ENCODE measurements at regions not wholly inside any gene's neighbourhood (a gene's known extent, or its start where the extent isn't known, plus 50 kb on each side); places are given as distances from the start of the nearest gene placed in this dataset.

DNA sequence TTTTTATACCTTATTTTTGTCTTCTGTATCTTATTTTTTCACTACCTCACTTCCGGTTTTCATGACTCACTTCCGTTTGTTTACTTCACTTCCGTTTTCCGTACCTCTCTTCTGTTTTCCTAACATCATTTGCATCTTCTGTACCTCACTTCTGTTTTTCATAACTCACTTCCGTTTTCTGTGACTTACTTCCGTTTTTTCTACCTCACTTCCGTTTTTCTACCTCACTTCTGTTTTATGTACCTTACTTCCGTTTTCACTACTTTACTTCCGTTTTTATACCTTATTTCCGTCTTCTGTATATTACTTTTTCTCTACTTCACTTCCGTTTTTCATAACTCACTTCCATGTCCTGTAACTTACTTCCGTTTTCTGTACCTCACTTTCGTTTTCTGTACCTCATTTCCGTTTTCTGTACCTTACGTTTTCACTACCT is 492.5 kb upstream of the AKR1E2 start (continued):
- TF ChIP-seq, protein P1, sequence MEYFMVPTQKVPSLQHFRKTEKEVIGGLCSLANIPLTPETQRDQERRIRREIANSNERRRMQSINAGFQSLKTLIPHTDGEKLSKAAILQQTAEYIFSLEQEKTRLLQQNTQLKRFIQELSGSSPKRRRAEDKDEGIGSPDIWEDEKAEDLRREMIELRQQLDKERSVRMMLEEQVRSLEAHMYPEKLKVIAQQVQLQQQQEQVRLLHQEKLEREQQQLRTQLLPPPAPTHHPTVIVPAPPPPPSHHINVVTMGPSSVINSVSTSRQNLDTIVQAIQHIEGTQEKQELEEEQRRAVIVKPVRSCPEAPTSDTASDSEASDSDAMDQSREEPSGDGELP (CRISPR knock-in tag; IDR thresholded peaks at IDR 0.05; ENCODE audit: borderline replicate concordance) = no peak
- peak; percentile 60 for TF ChIP-seq FOSL1 (tag; conservative IDR thresholded peaks at IDR 0.05)
- no peak for TF ChIP-seq MCM3 (IDR thresholded peaks at IDR 0.05)
- TF ChIP-seq KLF16 (IDR thresholded peaks at IDR 0.05) = no peak
- TF ChIP-seq, protein P2, sequence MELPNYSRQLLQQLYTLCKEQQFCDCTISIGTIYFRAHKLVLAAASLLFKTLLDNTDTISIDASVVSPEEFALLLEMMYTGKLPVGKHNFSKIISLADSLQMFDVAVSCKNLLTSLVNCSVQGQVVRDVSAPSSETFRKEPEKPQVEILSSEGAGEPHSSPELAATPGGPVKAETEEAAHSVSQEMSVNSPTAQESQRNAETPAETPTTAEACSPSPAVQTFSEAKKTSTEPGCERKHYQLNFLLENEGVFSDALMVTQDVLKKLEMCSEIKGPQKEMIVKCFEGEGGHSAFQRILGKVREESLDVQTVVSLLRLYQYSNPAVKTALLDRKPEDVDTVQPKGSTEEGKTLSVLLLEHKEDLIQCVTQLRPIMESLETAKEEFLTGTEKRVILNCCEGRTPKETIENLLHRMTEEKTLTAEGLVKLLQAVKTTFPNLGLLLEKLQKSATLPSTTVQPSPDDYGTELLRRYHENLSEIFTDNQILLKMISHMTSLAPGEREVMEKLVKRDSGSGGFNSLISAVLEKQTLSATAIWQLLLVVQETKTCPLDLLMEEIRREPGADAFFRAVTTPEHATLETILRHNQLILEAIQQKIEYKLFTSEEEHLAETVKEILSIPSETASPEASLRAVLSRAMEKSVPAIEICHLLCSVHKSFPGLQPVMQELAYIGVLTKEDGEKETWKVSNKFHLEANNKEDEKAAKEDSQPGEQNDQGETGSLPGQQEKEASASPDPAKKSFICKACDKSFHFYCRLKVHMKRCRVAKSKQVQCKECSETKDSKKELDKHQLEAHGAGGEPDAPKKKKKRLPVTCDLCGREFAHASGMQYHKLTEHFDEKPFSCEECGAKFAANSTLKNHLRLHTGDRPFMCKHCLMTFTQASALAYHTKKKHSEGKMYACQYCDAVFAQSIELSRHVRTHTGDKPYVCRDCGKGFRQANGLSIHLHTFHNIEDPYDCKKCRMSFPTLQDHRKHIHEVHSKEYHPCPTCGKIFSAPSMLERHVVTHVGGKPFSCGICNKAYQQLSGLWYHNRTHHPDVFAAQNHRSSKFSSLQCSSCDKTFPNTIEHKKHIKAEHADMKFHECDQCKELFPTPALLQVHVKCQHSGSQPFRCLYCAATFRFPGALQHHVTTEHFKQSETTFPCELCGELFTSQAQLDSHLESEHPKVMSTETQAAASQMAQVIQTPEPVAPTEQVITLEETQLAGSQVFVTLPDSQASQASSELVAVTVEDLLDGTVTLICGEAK (IDR thresholded peaks at IDR 0.05) = peak; percentile 92
- TF ChIP-seq, protein P2 (CRISPR knock-in tag; IDR thresholded peaks at IDR 0.05) = no peak
- TF ChIP-seq, protein P3, sequence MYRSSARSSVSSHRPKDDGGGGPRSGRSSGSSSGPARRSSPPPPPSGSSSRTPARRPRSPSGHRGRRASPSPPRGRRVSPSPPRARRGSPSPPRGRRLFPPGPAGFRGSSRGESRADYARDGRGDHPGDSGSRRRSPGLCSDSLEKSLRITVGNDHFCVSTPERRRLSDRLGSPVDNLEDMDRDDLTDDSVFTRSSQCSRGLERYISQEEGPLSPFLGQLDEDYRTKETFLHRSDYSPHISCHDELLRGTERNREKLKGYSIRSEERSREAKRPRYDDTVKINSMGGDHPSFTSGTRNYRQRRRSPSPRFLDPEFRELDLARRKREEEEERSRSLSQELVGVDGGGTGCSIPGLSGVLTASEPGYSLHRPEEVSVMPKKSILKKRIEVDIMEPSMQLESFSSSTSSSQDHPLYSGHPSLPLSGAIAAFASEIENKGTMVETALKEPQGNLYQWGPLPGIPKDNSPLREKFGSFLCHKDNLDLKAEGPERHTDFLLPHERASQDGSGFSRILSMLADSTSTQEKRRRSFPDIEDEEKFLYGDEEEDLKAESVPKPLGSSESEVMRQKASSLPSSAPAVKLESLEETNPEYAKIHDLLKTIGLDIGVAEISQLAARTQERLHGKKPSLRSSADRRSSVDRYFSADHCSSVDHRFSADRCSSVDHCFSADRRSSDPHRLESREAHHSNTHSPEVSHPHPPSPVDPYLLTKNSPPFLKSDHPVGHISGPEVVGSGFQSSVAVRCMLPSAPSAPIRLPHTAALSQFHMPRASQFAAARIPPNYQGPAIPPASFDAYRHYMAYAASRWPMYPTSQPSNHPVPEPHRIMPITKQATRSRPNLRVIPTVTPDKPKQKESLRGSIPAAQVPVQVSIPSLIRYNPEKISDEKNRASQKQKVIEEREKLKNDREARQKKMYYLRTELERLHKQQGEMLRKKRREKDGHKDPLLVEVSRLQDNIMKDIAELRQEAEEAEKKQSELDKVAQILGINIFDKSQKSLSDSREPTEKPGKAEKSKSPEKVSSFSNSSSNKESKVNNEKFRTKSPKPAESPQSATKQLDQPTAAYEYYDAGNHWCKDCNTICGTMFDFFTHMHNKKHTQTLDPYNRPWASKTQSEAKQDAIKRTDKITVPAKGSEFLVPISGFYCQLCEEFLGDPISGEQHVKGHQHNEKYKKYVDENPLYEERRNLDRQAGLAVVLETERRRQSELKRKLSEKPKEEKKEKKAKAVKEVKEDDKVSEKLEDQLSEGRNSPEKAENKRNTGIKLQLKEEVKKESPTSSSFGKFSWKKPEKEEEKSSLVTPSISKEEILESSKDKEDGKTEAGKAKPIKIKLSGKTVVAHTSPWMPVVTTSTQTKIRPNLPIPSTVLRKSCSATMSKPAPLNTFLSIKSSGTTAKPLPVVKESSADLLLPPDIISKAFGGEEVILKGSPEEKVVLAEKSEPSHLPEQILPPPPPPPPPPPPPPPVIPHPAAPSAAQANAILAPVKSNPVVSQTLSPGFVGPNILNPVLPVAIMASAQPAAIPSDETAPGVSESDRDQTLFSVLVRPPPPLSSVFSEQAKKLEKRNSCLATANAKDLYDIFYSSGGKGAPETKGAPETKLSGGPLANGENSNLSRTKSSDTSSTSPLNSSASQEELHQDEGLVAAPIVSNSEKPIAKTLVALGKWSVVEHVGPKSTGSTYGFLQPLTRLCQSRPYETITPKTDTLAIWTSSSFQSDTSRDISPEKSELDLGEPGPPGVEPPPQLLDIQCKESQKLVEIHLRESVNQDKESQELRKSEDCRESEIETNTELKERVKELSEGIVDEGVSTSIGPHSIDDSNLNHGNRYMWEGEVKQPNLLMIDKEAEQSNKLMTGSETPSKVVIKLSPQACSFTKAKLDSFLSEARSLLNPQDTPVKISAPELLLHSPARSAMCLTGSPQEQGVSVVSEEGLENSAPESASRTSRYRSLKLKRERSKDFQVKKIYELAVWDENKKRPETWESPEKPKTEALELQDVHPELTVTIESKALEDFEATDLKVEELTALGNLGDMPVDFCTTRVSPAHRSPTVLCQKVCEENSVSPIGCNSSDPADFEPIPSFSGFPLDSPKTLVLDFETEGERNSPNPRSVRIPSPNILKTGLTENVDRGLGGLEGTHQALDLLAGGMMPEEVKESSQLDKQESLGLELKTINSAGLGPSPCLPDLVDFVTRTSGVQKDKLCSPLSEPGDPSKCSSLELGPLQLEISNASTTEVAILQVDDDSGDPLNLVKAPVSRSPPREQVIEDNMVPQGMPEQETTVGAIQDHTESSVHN (IDR thresholded peaks at IDR 0.05; ENCODE audit: borderline replicate concordance in 1 of 2, low read depth in 1 of 2) = peak in 1 of 2 experiments; percentile 45; a peak in 1 of 4 replicates
- TF ChIP-seq EHMT2 (IDR thresholded peaks at IDR 0.05) = peak; percentile 64; the same call in 1 of the 2 replicates

All from K562 (cell line).